ENCODE measurements at regions not wholly inside any gene's neighbourhood (a gene's known extent, or its start where the extent isn't known, plus 50 kb on each side); places are given as distances from the start of the nearest gene placed in this dataset.

- no peak for DNase-seq (ENCODE audit: low read depth)
- TF ChIP-seq CTCF (conservative IDR thresholded peaks at IDR 0.05; ENCODE audit: low read depth, low read length), result peak; percentile 34
- H3K4me3 ChIP-seq (ENCODE audit: low read length), result no peak overlapping the region
Observed at GRCh38 chr1:95467036-95467435, 233.0 kb downstream of the RWDD3 start.

DNA sequence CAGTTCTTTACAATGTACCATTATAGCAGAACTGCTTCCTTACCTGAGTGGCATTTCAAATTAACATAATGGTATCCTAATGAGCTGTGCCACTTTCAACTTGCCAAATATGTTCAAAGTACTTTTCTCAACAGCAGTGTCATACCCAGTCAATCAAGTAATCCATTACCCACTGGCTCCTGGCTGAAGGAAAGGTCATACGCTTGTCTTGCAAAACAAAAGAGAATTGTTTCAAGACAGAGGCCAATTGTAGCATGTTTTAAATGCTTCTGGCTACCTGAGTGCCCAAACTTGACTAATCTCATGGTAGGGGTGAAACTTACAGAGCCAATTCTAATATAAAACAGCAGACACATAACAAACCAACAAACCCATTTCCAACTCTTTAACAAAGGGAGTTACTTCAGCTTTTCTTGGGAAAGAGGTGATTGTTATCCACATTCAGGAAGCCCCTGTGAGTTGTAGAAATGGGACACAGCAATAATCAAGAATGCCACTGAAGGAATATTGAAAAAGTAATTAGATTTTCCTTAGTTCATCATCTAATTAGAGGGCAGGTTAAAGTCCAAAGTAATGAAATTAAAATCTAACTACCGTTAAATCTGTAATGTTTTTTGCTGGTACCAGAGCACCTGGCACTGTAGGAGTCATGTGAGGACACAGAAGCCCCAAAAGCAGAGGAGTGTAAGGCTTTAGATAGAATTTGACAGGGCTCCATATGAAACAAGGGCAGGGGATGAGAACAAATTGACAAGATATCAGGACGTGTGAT, 241.9 kb downstream of the RWDD3 start:
- no peak for DNase-seq (ENCODE audit: low read depth)
- no peak for TF ChIP-seq CTCF (conservative IDR thresholded peaks at IDR 0.05; ENCODE audit: low read depth, low read length)
- H3K4me3 ChIP-seq (ENCODE audit: low read length), result no peak overlapping the region

DNA sequence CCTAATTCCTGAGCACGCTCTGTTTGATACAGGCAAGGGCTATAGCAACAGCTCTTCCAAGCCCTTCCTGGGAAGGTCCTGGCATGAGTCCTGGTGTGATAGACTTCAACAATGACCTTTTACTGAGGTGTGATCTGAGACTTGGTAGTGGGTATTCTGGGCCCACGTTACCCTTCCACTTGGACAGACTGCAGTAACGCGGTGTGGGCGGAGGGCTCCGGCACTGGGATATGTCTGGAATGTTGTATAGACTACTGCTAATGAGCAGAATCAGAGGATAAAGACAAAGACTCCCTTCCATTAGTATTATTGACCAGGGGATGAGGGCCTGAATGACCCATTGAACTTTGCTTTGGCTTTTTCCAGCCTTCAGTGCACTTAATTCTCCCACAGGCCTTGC, 262.3 kb downstream of the RWDD3 start:
- TF ChIP-seq CTCF (conservative IDR thresholded peaks at IDR 0.05; ENCODE audit: low read depth, low read length), result no peak
- DNase-seq (ENCODE audit: low read depth), result no peak
- no peak overlapping the region for H3K4me3 ChIP-seq (ENCODE audit: low read length)

GRCh38 chr1:95496773-95497172, 262.8 kb downstream of the RWDD3 start:
- no peak overlapping the region for H3K4me3 ChIP-seq (ENCODE audit: low read length)
- no peak for DNase-seq (ENCODE audit: low read depth)

DNA sequence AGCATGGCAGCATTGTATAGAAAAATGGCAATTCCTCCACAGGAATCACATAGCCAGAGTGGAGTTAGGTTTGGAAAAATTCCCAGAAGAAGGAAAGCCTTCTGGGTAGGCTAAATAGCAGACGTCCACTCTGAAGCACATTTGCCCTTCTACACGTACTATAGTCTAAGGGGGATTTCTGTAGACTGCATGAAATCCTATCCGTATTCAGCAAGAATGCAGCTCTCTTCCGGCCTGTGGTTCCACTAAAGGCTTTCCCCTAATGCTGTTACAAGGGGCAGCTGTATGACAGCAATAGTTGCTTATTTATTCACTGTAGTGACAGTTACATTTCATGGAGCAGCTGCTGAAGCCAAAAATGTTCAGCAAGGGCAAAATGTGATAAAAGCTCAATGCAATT, 263.6 kb downstream of the RWDD3 start:
- H3K4me3 ChIP-seq (ENCODE audit: low read length), result no peak overlapping the region

More at GRCh38 chr1:95496773-95497172, 262.8 kb downstream of the RWDD3 start:
- no peak for TF ChIP-seq CTCF (conservative IDR thresholded peaks at IDR 0.05; ENCODE audit: low read depth, low read length)

GRCh38 chr1:95503278-95504030, 269.4 kb downstream of the RWDD3 start:
- no peak overlapping the region for H3K4me3 ChIP-seq (ENCODE audit: low read length)
- no peak for TF ChIP-seq CTCF (conservative IDR thresholded peaks at IDR 0.05; ENCODE audit: low read depth, low read length)
- no peak for DNase-seq (ENCODE audit: low read depth)

More for the DNA sequence above, 263.6 kb downstream of the RWDD3 start:
- no peak for TF ChIP-seq CTCF (conservative IDR thresholded peaks at IDR 0.05; ENCODE audit: low read depth, low read length)
- DNase-seq (ENCODE audit: low read depth), result no peak
